Astrocyte (in vitro differentiated cells and primary cell): ENCODE measurements at regions not wholly inside any gene's neighbourhood (a gene's known extent, or its start where the extent isn't known, plus 50 kb on each side); places are given as distances from the start of the nearest gene placed in this dataset.

Experiments
- DNase-seq: peaks from one replicate; pipeline ENCODE4 v3.0.0-alpha.2; 2010; ENCODE audit warnings: low read depth
- FAIRE-seq: peaks from 2 replicates; lab custom pipeline; 2011; peaks lifted over from hg19 to GRCh38; lab: Jason Lieb, UNC
- H2AFZ ChIP-seq: 2 replicates; pipeline ENCODE4 v1.6.0; 2012; ENCODE audit warnings: low read depth, low read length, inconsistent platforms
- H3K27ac ChIP-seq: 2 replicates; pipeline ENCODE4 v1.5.1; 2011; ENCODE audit warnings: low read depth, low read length, inconsistent platforms
- H3K27me3 ChIP-seq: 2 replicates; pipeline ENCODE4 v1.6.0; 2011; ENCODE audit warnings: low read length, inconsistent platforms; ENCODE audit not compliant: insufficient read depth
- H3K36me3 ChIP-seq: 2 replicates; pipeline ENCODE4 v1.5.1; 2011; ENCODE audit warnings: low read length, inconsistent platforms; ENCODE audit not compliant: insufficient read depth
- H3K4me1 ChIP-seq: 2 replicates; pipeline ENCODE4 v1.5.1; 2011; ENCODE audit warnings: low read length, inconsistent platforms; ENCODE audit not compliant: insufficient read depth
- H3K4me2 ChIP-seq: 2 replicates; pipeline ENCODE4 v1.6.0; 2012; ENCODE audit warnings: low read length, inconsistent platforms
- H3K4me3 ChIP-seq: 2 replicates; pipeline ENCODE4 v1.5.1; 2011; ENCODE audit warnings: low read depth, mild to moderate bottlenecking, low read length, inconsistent platforms; ENCODE audit not compliant: insufficient read depth
- H3K79me2 ChIP-seq: 2 replicates; pipeline ENCODE4 v1.6.0; 2012; ENCODE audit warnings: mild to moderate bottlenecking, low read length, inconsistent platforms; ENCODE audit not compliant: insufficient read depth
- H3K9ac ChIP-seq: 2 replicates; pipeline ENCODE4 v1.6.0; 2012; ENCODE audit warnings: mild to moderate bottlenecking, low read length, inconsistent platforms
- H3K9me3 ChIP-seq: 2 replicates; pipeline ENCODE4 v1.5.1; 2012; ENCODE audit warnings: low read depth, mild to moderate bottlenecking, low read length, inconsistent platforms; ENCODE audit not compliant: insufficient read depth
- H4K20me1 ChIP-seq: 2 replicates; pipeline ENCODE4 v1.6.0; 2012; ENCODE audit warnings: low read length, inconsistent platforms; ENCODE audit not compliant: insufficient read depth
- H3K27ac Mint-ChIP-seq: one replicate; pipeline ENCODE4 v1.8.0; 2021; ENCODE audit warnings: mild to moderate bottlenecking, mixed read lengths; ENCODE audit not compliant: unreplicated experiment
- H3K27me3 Mint-ChIP-seq: one replicate; pipeline ENCODE4 v1.8.0; 2021; ENCODE audit warnings: low read depth, mixed read lengths; ENCODE audit not compliant: unreplicated experiment
- H3K36me3 Mint-ChIP-seq: one replicate; pipeline ENCODE4 v1.8.0; 2021; ENCODE audit warnings: low read depth, mixed read lengths; ENCODE audit not compliant: unreplicated experiment
- H3K4me1 Mint-ChIP-seq: one replicate; pipeline ENCODE4 v1.8.0; 2021; ENCODE audit warnings: low read depth, mixed read lengths; ENCODE audit not compliant: unreplicated experiment
- H3K4me3 Mint-ChIP-seq: one replicate; pipeline ENCODE4 v1.8.0; 2021; ENCODE audit warnings: mild to moderate bottlenecking, moderate library complexity, mixed read lengths; ENCODE audit not compliant: unreplicated experiment
- H3K9me3 Mint-ChIP-seq: one replicate; pipeline ENCODE4 v1.8.0; 2021; ENCODE audit warnings: mild to moderate bottlenecking, mixed read lengths; ENCODE audit not compliant: unreplicated experiment
- CTCF ChIP-seq: IDR thresholded peaks from 2 replicates; pipeline ENCODE4 v1.5.1; 2011; ENCODE audit warnings: low read depth, mild to moderate bottlenecking, inconsistent platforms, low read length, moderate library complexity; ENCODE audit not compliant: insufficient read depth
- EZH2 ChIP-seq: IDR thresholded peaks from 2 replicates; pipeline ENCODE4 v1.6.1; 2012; ENCODE audit warnings: mild to moderate bottlenecking, low read length, inconsistent platforms; ENCODE audit not compliant: insufficient read depth

- Histone ChIP-seq H3K4me3 (no peak overlapping the region), H4K20me1 (no peaks in the 10 kb centered on the region), H3K79me2 (no peaks in the 10 kb centered on the region), H3K9me3 (no peaks in the 10 kb centered on the region), H3K4me1 (no peaks in the 10 kb centered on the region), H3K36me3 (no peaks in the 10 kb centered on the region), H3K27ac (no peak overlapping the region), H3K9ac (no peak overlapping the region), H3K27me3 (no peaks in the 10 kb centered on the region), H2AFZ (no peak overlapping the region), H3K4me2 (peak overlapping the region; percentile 1)
- Mint-ChIP-seq H3K4me3 (no peak overlapping the region), H3K36me3 (no peaks in the 10 kb centered on the region), H3K27me3 (no peaks in the 10 kb centered on the region), H3K9me3 (peaks cover 9% of the 10 kb centered on the region), H3K27ac (peak overlapping the region; percentile 97), H3K4me1 (peaks cover 22% of the 10 kb centered on the region)
- DNase-seq (peak; percentile 39), FAIRE-seq (no peak)
- TF ChIP-seq EZH2, result no peak
- TF ChIP-seq CTCF, result no peak
Measured at GRCh38 chr10:57979956-57980355, 287.7 kb downstream of the IPMK start.

GRCh38 chr10:57979491-57979890, 288.2 kb downstream of the IPMK start:
- Histone ChIP-seq H3K27ac (no peak overlapping the region), H4K20me1 (no peaks in the 10 kb centered on the region), H3K36me3 (no peaks in the 10 kb centered on the region), H3K4me3 (no peak overlapping the region), H3K9ac (no peak overlapping the region), H3K4me2 (peak overlapping the region; percentile 1), H3K4me1 (no peaks in the 10 kb centered on the region), H3K79me2 (no peaks in the 10 kb centered on the region), H3K27me3 (no peaks in the 10 kb centered on the region), H3K9me3 (no peaks in the 10 kb centered on the region), H2AFZ (no peak overlapping the region)
- no peak for FAIRE-seq
- Mint-ChIP-seq H3K9me3 (peaks cover 9% of the 10 kb centered on the region), H3K4me1 (peaks cover 22% of the 10 kb centered on the region), H3K27ac (peak overlapping the region; percentile 97), H3K36me3 (no peaks in the 10 kb centered on the region), H3K27me3 (no peaks in the 10 kb centered on the region), H3K4me3 (peak overlapping the region; percentile 41)
- DNase-seq, result peak; percentile 63
- TF ChIP-seq EZH2, result no peak
- no peak for TF ChIP-seq CTCF

GRCh38 chr10:57977262-57977661, 290.4 kb downstream of the IPMK start:
- Mint-ChIP-seq H3K9me3 (peaks cover 9% of the 10 kb centered on the region), H3K36me3 (no peaks in the 10 kb centered on the region), H3K27ac (no peak overlapping the region), H3K4me1 (peaks cover 17% of the 10 kb centered on the region), H3K27me3 (no peaks in the 10 kb centered on the region), H3K4me3 (no peak overlapping the region)
- Histone ChIP-seq H3K4me1 (peaks cover 2% of the 10 kb centered on the region), H3K27me3 (no peaks in the 10 kb centered on the region), H3K36me3 (no peaks in the 10 kb centered on the region), H3K79me2 (no peaks in the 10 kb centered on the region), H3K4me2 (no peak overlapping the region), H2AFZ (no peak overlapping the region), H3K9ac (no peak overlapping the region), H3K27ac (no peak overlapping the region), H3K9me3 (no peaks in the 10 kb centered on the region), H3K4me3 (no peak overlapping the region), H4K20me1 (no peaks in the 10 kb centered on the region)
- TF ChIP-seq EZH2, result no peak
- no peak for TF ChIP-seq CTCF
- FAIRE-seq (no peak), DNase-seq (no peak)
